ENCODE measurements at regions not wholly inside any gene's neighbourhood (a gene's known extent, or its start where the extent isn't known, plus 50 kb on each side); places are given as distances from the start of the nearest gene placed in this dataset.

DNA sequence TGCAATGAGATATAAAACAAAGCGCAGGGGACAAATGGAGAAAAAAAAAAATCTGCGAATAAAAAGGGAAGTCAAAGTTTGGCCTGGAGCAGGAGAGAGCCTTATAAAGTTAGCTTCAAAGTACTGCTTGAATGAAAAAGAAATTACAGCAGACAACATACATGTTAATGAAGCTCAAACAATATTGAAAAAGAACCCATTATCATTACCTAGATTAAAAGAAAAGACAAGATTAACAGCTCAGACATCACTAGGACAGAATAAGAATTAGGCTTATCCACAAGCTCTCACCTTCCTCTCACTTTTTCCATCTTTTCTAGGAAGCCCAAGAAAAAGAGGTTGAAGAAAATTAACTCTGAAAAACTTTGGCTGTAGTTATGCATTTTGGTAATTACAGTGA lies 503.5 kb downstream of the ETNK1 start:
- Mint-ChIP-seq H3K27me3 (no peaks in the 10 kb centered on the region), H3K36me3 (ENCODE audit: low read depth) (no peaks in the 10 kb centered on the region), H3K9me3 (no peaks in the 10 kb centered on the region), H3K4me3 (no peak overlapping the region), H3K27ac (no peak overlapping the region), H3K4me1 (ENCODE audit: low read depth) (no peaks in the 10 kb centered on the region)
- no peaks in the 10 kb centered on the region for H3K36me3 ChIP-seq (ENCODE audit: insufficient read depth, low read length)
- H3K27me3 ChIP-seq (ENCODE audit: control insufficient read depth in 1 of 2, insufficient read depth in 2 of 2, low read length in 2 of 2): no peaks in the 10 kb centered on the region
- no peaks in the 10 kb centered on the region for H3K9me3 ChIP-seq (ENCODE audit: control insufficient read depth in 1 of 2, insufficient read depth in 1 of 2, low read length in 2 of 2)
- TF ChIP-seq, protein P1, sequence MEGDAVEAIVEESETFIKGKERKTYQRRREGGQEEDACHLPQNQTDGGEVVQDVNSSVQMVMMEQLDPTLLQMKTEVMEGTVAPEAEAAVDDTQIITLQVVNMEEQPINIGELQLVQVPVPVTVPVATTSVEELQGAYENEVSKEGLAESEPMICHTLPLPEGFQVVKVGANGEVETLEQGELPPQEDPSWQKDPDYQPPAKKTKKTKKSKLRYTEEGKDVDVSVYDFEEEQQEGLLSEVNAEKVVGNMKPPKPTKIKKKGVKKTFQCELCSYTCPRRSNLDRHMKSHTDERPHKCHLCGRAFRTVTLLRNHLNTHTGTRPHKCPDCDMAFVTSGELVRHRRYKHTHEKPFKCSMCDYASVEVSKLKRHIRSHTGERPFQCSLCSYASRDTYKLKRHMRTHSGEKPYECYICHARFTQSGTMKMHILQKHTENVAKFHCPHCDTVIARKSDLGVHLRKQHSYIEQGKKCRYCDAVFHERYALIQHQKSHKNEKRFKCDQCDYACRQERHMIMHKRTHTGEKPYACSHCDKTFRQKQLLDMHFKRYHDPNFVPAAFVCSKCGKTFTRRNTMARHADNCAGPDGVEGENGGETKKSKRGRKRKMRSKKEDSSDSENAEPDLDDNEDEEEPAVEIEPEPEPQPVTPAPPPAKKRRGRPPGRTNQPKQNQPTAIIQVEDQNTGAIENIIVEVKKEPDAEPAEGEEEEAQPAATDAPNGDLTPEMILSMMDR (IDR thresholded peaks at IDR 0.05): no peak
- ATAC-seq (ENCODE audit: poor library complexity): no peak
- H3K27ac ChIP-seq (ENCODE audit: low read depth in 1 of 2, low read length in 2 of 2): no peak overlapping the region
- no peak for DNase-seq
- intact Hi-C loops (cut with DNase I, micrococcal nuclease): no loop called here
- H3K4me3 ChIP-seq (ENCODE audit: low read length): no peak overlapping the region
- ChIA-PET CTCF (no interaction called here), POLR2A (no interaction called here)
- H3K4me1 ChIP-seq (ENCODE audit: insufficient read depth, low read length): no peaks in the 10 kb centered on the region

DNA sequence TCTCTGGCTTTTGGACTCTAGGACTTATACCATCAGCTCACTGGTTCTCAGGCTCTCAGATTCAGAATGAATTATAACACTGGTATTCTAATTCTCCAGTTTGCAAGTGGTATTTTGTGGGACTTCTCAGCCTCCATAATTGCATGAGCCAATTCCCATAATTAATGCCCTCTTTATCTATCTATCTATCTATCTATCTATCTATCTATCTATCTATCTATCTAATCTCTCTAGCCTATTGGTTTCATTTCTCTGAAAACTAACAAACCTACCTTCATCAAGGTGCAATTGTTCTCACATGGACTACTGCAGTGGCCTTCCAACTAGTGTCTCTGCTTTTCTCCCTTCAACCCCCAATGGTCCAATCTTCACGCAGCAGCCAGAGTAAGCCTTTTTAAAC lies 507.4 kb downstream of the ETNK1 start:
- no peaks in the 10 kb centered on the region for H3K36me3 Mint-ChIP-seq (ENCODE audit: low read depth)
- no peaks in the 10 kb centered on the region for H3K9me3 ChIP-seq (ENCODE audit: control insufficient read depth in 1 of 2, insufficient read depth in 1 of 2, low read length in 2 of 2)
- no peak overlapping the region for H3K27ac ChIP-seq (ENCODE audit: low read depth in 1 of 2, low read length in 2 of 2)
- no peak for DNase-seq
- intact Hi-C loops (cut with DNase I, micrococcal nuclease): no loop called here
- H3K9me3 Mint-ChIP-seq: no peaks in the 10 kb centered on the region
- ATAC-seq (ENCODE audit: poor library complexity): no peak
- no peaks in the 10 kb centered on the region for H3K4me1 ChIP-seq (ENCODE audit: insufficient read depth, low read length)
- no peaks in the 10 kb centered on the region for H3K27me3 ChIP-seq (ENCODE audit: control insufficient read depth in 1 of 2, insufficient read depth in 2 of 2, low read length in 2 of 2)
- H3K27me3 Mint-ChIP-seq: no peaks in the 10 kb centered on the region
- H3K36me3 ChIP-seq (ENCODE audit: insufficient read depth, low read length): no peaks in the 10 kb centered on the region
- no peak overlapping the region for H3K4me3 Mint-ChIP-seq
- H3K27ac Mint-ChIP-seq: no peak overlapping the region
- TF ChIP-seq, protein P1 (IDR thresholded peaks at IDR 0.05): no peak
- H3K4me1 Mint-ChIP-seq (ENCODE audit: low read depth): no peaks in the 10 kb centered on the region
- H3K4me3 ChIP-seq (ENCODE audit: low read length): no peak overlapping the region
- POLR2A ChIA-PET: no interaction called here
- CTCF ChIA-PET: no interaction called here

DNA sequence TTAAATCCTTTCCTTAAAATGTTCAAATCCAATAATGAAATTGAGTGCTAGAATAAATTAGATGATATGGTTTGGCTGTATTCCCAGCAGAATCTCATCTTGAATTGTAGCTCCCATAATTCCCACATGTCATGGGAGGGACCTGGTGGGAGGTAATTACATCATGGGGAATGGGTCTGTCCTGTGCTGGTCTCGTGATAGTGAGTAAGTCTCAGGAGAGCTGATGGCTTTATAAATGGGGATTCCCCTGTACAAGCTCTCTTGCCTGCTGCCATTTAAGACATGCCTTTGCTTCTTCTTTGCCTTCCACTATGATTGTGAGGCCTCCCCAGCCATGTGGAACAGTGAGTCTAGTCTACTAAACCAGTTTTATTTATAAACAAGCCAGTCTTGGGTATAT lies 508.5 kb downstream of the ETNK1 start:
- TF ChIP-seq, protein P1 (IDR thresholded peaks at IDR 0.05): no peak
- no peaks in the 10 kb centered on the region for H3K9me3 Mint-ChIP-seq
- Histone ChIP-seq H3K9me3 (ENCODE audit: control insufficient read depth in 1 of 2, insufficient read depth in 1 of 2, low read length in 2 of 2) (no peaks in the 10 kb centered on the region), H3K27ac (ENCODE audit: low read depth in 1 of 2, low read length in 2 of 2) (no peak overlapping the region), H3K27me3 (ENCODE audit: control insufficient read depth in 1 of 2, insufficient read depth in 2 of 2, low read length in 2 of 2) (no peaks in the 10 kb centered on the region), H3K4me1 (ENCODE audit: insufficient read depth, low read length) (no peaks in the 10 kb centered on the region), H3K36me3 (ENCODE audit: insufficient read depth, low read length) (no peaks in the 10 kb centered on the region), H3K4me3 (ENCODE audit: low read length) (no peak overlapping the region)
- DNase-seq (no peak), ATAC-seq (ENCODE audit: poor library complexity) (no peak)
- H3K27ac Mint-ChIP-seq: no peak overlapping the region
- no peak overlapping the region for H3K4me3 Mint-ChIP-seq
- H3K36me3 Mint-ChIP-seq (ENCODE audit: low read depth): no peaks in the 10 kb centered on the region
- ChIA-PET POLR2A (no interaction called here), CTCF (no interaction called here)
- H3K27me3 Mint-ChIP-seq: no peaks in the 10 kb centered on the region
- no peaks in the 10 kb centered on the region for H3K4me1 Mint-ChIP-seq (ENCODE audit: low read depth)
- intact Hi-C loops (cut with DNase I, micrococcal nuclease): no loop called here

Measured in CD4-positive, alpha-beta T cell (primary cell).